22Rv1 (cell line): ENCODE measurements at regions not wholly inside any gene's neighbourhood (a gene's known extent, or its start where the extent isn't known, plus 50 kb on each side); places are given as distances from the start of the nearest gene placed in this dataset.

Experiments used
- CTCF ChIP-seq: fragments of 450-650 bp; IDR thresholded peaks from 2 replicates; pipeline ENCODE4 v1.5.1; 2017; ENCODE audit warnings: mild to moderate bottlenecking
- ZFX ChIP-seq: fragments of 450-650 bp; IDR thresholded peaks from 2 replicates; pipeline ENCODE4 v1.6.1; 2017; ENCODE audit warnings: antibody characterized with exemption, borderline replicate concordance

GRCh38 chr2:107276034-107276433 lies 390.1 kb upstream of the ST6GAL2 start:
- no peak for TF ChIP-seq CTCF
- TF ChIP-seq ZFX: no peak
